HL-60 (cell line): ENCODE measurements at regions not wholly inside any gene's neighbourhood (a gene's known extent, or its start where the extent isn't known, plus 50 kb on each side); places are given as distances from the start of the nearest gene placed in this dataset.

Experiments used
- DNase-seq, 2 experiments: peaks; one replicate each; pipeline ENCODE4 v3.0.0-alpha.2; 2010 to 2020; ENCODE audit warnings: low read depth in 1 of 2, low spot score in 1 of 2
- H3K27ac ChIP-seq: fragments of 250-450 bp; sonication (Bioruptor Pico); replicated peaks from 2 replicates; pipeline ENCODE4 v1.5.1; 2020; ENCODE audit warnings: mild to moderate bottlenecking, moderate library complexity
- H3K27me3 ChIP-seq: fragments of 250-450 bp; sonication (Bioruptor Pico); 2 replicates; pipeline ENCODE4 v1.5.1; 2021; ENCODE audit warnings: mild to moderate bottlenecking, moderate library complexity; ENCODE audit not compliant: insufficient read depth, poor library complexity, severe bottlenecking
- H3K4me3 ChIP-seq: replicated peaks from 2 replicates; pipeline ENCODE4 v1.5.1; 2011; ENCODE audit warnings: mild to moderate bottlenecking, control low read depth, low read length; ENCODE audit not compliant: insufficient read depth
- GABPA ChIP-seq: IDR thresholded peaks from 2 replicates; pipeline ENCODE4 v1.6.1; 2012; ENCODE audit warnings: low read depth
- POLR2AphosphoS5 ChIP-seq: IDR thresholded peaks from 2 replicates; pipeline ENCODE4 v1.6.1; 2012; ENCODE audit warnings: low read depth
- SPI1 ChIP-seq: IDR thresholded peaks from 2 replicates; pipeline ENCODE4 v1.6.1; 2012; ENCODE audit warnings: low read depth, mild to moderate bottlenecking, borderline replicate concordance
- TF ChIP-seq, protein P1 (sequence below): IDR thresholded peaks from one replicate; pipeline ENCODE4 v1.5.1; 2011; ENCODE audit warnings: low read length, control low read depth, inconsistent platforms; ENCODE audit not compliant: insufficient read depth
- TF ChIP-seq, protein P2 (sequence below): IDR thresholded peaks from 2 replicates; pipeline ENCODE4 v1.6.1; 2012; ENCODE audit warnings: low read depth; ENCODE audit not compliant: insufficient replicate concordance

DNA sequence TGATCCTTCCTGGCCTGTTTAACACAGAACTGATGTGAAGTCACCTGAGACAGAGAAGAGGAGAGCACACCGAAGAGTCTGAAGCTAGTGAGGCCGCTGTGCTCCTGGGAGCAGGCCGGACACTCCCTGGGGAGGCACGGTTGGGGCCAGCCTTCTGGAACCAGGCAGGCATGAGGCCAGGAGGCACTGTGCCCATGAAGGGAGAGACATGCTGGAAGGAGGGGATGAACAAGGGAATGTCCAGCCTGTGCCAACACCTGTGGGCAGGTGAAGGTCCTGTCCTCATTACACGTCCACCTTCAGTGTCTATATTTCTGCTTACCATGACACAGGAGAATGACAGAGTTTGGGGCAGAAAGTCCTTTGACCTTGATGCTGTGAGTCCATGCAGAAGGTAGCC is 183.8 kb upstream of the S1PR3 start:
- no peaks in the 10 kb centered on the region for H3K27me3 ChIP-seq
- no peak overlapping the region for H3K4me3 ChIP-seq
- no peak overlapping the region for H3K27ac ChIP-seq
- TF ChIP-seq, protein P1, sequence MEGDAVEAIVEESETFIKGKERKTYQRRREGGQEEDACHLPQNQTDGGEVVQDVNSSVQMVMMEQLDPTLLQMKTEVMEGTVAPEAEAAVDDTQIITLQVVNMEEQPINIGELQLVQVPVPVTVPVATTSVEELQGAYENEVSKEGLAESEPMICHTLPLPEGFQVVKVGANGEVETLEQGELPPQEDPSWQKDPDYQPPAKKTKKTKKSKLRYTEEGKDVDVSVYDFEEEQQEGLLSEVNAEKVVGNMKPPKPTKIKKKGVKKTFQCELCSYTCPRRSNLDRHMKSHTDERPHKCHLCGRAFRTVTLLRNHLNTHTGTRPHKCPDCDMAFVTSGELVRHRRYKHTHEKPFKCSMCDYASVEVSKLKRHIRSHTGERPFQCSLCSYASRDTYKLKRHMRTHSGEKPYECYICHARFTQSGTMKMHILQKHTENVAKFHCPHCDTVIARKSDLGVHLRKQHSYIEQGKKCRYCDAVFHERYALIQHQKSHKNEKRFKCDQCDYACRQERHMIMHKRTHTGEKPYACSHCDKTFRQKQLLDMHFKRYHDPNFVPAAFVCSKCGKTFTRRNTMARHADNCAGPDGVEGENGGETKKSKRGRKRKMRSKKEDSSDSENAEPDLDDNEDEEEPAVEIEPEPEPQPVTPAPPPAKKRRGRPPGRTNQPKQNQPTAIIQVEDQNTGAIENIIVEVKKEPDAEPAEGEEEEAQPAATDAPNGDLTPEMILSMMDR, result no peak
- no peak for TF ChIP-seq GABPA
- no peak for TF ChIP-seq SPI1
- TF ChIP-seq, protein P2, sequence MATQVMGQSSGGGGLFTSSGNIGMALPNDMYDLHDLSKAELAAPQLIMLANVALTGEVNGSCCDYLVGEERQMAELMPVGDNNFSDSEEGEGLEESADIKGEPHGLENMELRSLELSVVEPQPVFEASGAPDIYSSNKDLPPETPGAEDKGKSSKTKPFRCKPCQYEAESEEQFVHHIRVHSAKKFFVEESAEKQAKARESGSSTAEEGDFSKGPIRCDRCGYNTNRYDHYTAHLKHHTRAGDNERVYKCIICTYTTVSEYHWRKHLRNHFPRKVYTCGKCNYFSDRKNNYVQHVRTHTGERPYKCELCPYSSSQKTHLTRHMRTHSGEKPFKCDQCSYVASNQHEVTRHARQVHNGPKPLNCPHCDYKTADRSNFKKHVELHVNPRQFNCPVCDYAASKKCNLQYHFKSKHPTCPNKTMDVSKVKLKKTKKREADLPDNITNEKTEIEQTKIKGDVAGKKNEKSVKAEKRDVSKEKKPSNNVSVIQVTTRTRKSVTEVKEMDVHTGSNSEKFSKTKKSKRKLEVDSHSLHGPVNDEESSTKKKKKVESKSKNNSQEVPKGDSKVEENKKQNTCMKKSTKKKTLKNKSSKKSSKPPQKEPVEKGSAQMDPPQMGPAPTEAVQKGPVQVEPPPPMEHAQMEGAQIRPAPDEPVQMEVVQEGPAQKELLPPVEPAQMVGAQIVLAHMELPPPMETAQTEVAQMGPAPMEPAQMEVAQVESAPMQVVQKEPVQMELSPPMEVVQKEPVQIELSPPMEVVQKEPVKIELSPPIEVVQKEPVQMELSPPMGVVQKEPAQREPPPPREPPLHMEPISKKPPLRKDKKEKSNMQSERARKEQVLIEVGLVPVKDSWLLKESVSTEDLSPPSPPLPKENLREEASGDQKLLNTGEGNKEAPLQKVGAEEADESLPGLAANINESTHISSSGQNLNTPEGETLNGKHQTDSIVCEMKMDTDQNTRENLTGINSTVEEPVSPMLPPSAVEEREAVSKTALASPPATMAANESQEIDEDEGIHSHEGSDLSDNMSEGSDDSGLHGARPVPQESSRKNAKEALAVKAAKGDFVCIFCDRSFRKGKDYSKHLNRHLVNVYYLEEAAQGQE, result no peak
- no peak for TF ChIP-seq POLR2AphosphoS5
- DNase-seq, result no peak

DNA sequence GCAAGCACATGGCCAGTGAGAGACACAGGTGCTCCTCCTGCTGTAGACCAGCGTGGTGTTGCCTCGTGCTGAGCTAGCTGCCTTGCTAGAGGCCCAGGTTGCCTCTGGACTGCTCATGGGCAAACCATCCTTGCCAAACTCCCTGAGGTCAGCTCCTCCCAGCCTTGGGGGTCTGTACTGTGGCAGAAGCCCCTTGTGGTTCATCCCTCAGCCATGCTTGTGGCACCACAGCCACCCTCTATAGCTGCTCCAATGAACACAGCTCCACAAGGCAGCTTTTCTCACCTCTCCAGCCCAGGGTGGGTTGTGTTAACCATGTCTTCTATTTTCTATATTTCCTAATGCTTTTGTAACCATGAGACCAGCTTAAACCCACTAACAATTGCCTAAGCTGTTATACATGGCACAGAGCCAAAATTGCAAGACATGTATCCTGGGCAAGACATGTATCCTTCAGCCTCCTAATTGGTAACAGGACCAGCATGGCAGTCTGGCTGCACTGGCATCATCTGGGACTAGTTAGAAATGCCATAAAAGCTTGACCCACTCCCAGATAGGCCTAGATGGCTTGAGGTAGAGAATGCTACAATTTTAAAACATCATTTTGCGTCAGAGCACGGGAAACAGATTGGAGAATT is 183.1 kb upstream of the S1PR3 start:
- Histone ChIP-seq H3K27me3 (no peaks in the 10 kb centered on the region), H3K27ac (no peak overlapping the region), H3K4me3 (no peak overlapping the region)
- DNase-seq, result peak; percentile 33 to 67
- TF ChIP-seq GABPA (no peak), SPI1 (no peak), POLR2AphosphoS5 (no peak)
- TF ChIP-seq, protein P1, result no peak
- TF ChIP-seq, protein P2, result no peak

DNA sequence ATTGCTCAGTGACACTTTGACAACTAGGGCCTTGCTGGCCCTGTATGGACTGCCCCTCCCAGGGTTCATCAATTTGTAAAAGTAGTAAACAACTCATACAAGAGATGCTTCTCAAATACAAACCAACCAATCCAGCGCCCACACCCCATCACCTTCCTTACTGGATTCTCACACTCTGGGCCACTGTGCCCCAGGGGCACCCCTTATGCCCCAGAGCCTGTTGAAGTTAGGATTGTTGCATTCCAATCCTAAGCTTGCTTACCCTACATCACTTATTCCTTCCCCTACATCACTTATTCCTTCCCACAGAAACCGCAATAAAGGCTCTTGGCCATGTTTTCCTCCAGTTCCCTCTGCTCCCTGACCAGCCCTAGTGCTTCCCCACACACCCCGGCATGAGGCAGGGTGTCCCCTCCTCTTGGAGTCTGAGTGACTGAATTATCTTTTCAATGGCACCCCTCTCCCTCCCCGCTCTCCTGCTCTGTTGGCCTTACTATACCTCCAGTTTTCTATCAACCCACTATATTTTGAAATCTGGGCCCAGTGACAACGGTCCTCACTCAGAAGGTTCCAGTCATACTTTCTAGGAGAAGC is 182.4 kb upstream of the S1PR3 start:
- Histone ChIP-seq H3K27me3 (no peaks in the 10 kb centered on the region), H3K27ac (no peak overlapping the region), H3K4me3 (no peak overlapping the region)
- TF ChIP-seq, protein P2, result no peak
- no peak for TF ChIP-seq GABPA
- no peak for TF ChIP-seq SPI1
- no peak for TF ChIP-seq POLR2AphosphoS5
- DNase-seq, result no peak
